WTC11 (cell line): ENCODE measurements at regions not wholly inside any gene's neighbourhood (a gene's known extent, or its start where the extent isn't known, plus 50 kb on each side); places are given as distances from the start of the nearest gene placed in this dataset.

ENCODE experiments used
- CTCF ChIP-seq: fragments of 200-600 bp; IDR thresholded peaks from 2 replicates; pipeline ENCODE4 v1.8.0; 2022; ENCODE audit warnings: antibody characterized with exemption
- ELF4 ChIP-seq: sonication (generic); formaldehyde crosslinking; IDR thresholded peaks from 2 replicates; pipeline ENCODE4 v1.8.1; 2022; ENCODE audit warnings: low read depth, mild to moderate bottlenecking, moderate library complexity, missing genetic modification reagents
- KAT7 ChIP-seq: sonication (generic); formaldehyde crosslinking; IDR thresholded peaks from 2 replicates; pipeline ENCODE4 v1.8.1; 2023; ENCODE audit warnings: missing genetic modification reagents, mild to moderate bottlenecking, borderline replicate concordance
- TEAD4 ChIP-seq: sonication (generic); formaldehyde crosslinking; IDR thresholded peaks from 2 replicates; pipeline ENCODE4 v1.8.0; 2022; ENCODE audit warnings: mild to moderate bottlenecking, missing genetic modification reagents
- ZNF121 ChIP-seq: sonication (generic); formaldehyde crosslinking; IDR thresholded peaks from 2 replicates; pipeline ENCODE4 v1.8.0; 2023; ENCODE audit warnings: missing genetic modification reagents
- ZNF423 ChIP-seq: fragments of 250-450 bp; sonication (Bioruptor Pico); IDR thresholded peaks from 2 replicates; pipeline ENCODE4 v2.1.2; 2022; ENCODE audit warnings: mild to moderate bottlenecking, moderate library complexity
- ZNF532 ChIP-seq: fragments of 250-450 bp; sonication (Bioruptor Pico); IDR thresholded peaks from 2 replicates; pipeline ENCODE4 v1.9.0; 2021; ENCODE audit warnings: mild to moderate bottlenecking, borderline replicate concordance
- TF ChIP-seq, protein P1 (sequence below): sonication (generic); formaldehyde crosslinking; IDR thresholded peaks from 2 replicates; pipeline ENCODE4 v1.8.1; 2022; ENCODE audit warnings: low read depth, missing genetic modification reagents, borderline replicate concordance

DNA sequence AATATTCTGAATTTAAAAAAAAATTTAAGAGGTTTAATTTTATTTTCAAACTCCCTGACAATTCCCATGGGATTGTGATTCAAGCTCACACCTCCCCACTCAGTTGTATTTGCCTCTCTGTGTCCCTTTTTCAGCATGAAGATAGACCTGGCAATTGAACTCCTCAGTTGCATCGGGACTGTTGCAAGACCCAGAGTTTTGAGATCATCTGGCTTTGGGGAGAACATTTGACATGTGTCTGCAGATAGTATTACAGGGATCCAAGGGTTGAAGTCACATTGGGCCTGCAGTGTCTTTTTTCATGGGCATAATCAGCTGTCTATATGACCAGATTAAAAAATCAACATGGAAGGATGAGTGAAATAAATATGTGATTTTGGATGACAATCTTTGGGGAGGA is 91.1 kb upstream of the EOMES start:
- TF ChIP-seq CTCF: no peak
- TF ChIP-seq TEAD4 (CRISPR knock-in tag): no peak
- no peak for TF ChIP-seq ZNF532 (CRISPR knock-in tag)
- TF ChIP-seq ZNF423 (CRISPR knock-in tag): no peak
- TF ChIP-seq, protein P1, sequence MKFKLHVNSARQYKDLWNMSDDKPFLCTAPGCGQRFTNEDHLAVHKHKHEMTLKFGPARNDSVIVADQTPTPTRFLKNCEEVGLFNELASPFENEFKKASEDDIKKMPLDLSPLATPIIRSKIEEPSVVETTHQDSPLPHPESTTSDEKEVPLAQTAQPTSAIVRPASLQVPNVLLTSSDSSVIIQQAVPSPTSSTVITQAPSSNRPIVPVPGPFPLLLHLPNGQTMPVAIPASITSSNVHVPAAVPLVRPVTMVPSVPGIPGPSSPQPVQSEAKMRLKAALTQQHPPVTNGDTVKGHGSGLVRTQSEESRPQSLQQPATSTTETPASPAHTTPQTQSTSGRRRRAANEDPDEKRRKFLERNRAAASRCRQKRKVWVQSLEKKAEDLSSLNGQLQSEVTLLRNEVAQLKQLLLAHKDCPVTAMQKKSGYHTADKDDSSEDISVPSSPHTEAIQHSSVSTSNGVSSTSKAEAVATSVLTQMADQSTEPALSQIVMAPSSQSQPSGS (CRISPR knock-in tag): no peak
- no peak for TF ChIP-seq KAT7 (CRISPR knock-in tag)
- TF ChIP-seq ZNF121: no peak
- TF ChIP-seq ELF4: no peak
